MCF 10A (cell line): ENCODE measurements at regions not wholly inside any gene's neighbourhood (a gene's known extent, or its start where the extent isn't known, plus 50 kb on each side); places are given as distances from the start of the nearest gene placed in this dataset.

ENCODE experiments used
- BruUV-seq: library from RNA; stranded (reverse); fragments of 400-500 nt; replicated peaks from 2 replicates; lab custom pipeline; 2021; lab: Mats Ljungman, UMichigan
- CTCF ChIA-PET: fragments of 300-600 bp; sonication (Branson Sonifier 250); formaldehyde crosslinking; extraction: SDS; loops from one replicate; lab custom pipeline; 2021; ENCODE audit warnings: antibody characterized with exemption, inconsistent platforms; lab: Yijun Ruan, JAX
- POLR2A ChIA-PET: fragments of 300-600, 350-650 bp; sonication (Branson Sonifier 250); formaldehyde crosslinking; extraction: SDS; loops from one replicate; lab custom pipeline; 2020; ENCODE audit warnings: antibody characterized with exemption, inconsistent platforms; lab: Yijun Ruan, JAX
- DNase-seq: peaks from one replicate; pipeline ENCODE4 v3.0.0-alpha.2; 2018; ENCODE audit not compliant: unreplicated experiment
- H3K27ac Mint-ChIP-seq: one replicate; pipeline ENCODE4 v1.8.0; 2022; ENCODE audit warnings: mild to moderate bottlenecking, low read depth, mixed read lengths; ENCODE audit not compliant: unreplicated experiment
- H3K27me3 Mint-ChIP-seq: one replicate; pipeline ENCODE4 v1.8.0; 2022; ENCODE audit warnings: mixed read lengths; ENCODE audit not compliant: insufficient read depth, unreplicated experiment
- H3K36me3 Mint-ChIP-seq: one replicate; pipeline ENCODE4 v1.8.0; 2022; ENCODE audit warnings: mild to moderate bottlenecking, moderate library complexity, mixed read lengths; ENCODE audit not compliant: insufficient read depth, unreplicated experiment
- H3K4me1 Mint-ChIP-seq: one replicate; pipeline ENCODE4 v1.8.0; 2022; ENCODE audit warnings: mixed read lengths; ENCODE audit not compliant: insufficient read depth, unreplicated experiment
- H3K4me3 Mint-ChIP-seq: one replicate; pipeline ENCODE4 v1.8.0; 2022; ENCODE audit warnings: mild to moderate bottlenecking, moderate library complexity, mixed read lengths; ENCODE audit not compliant: unreplicated experiment
- H3K9me3 Mint-ChIP-seq: one replicate; pipeline ENCODE4 v1.8.0; 2022; ENCODE audit warnings: mixed read lengths; ENCODE audit not compliant: unreplicated experiment
- intact Hi-C: fragments of 100-400 bp; cut with micrococcal nuclease; formaldehyde crosslinking; loops from 2 replicates; pipeline ENCODE4 v1.14.1; 2022
- TF ChIP-seq, protein P1 (sequence below): fragments of 200-600 bp; IDR thresholded peaks from one replicate; pipeline ENCODE4 v1.8.0; 2022; ENCODE audit warnings: antibody characterized with exemption, mild to moderate bottlenecking; ENCODE audit not compliant: unreplicated experiment

DNA sequence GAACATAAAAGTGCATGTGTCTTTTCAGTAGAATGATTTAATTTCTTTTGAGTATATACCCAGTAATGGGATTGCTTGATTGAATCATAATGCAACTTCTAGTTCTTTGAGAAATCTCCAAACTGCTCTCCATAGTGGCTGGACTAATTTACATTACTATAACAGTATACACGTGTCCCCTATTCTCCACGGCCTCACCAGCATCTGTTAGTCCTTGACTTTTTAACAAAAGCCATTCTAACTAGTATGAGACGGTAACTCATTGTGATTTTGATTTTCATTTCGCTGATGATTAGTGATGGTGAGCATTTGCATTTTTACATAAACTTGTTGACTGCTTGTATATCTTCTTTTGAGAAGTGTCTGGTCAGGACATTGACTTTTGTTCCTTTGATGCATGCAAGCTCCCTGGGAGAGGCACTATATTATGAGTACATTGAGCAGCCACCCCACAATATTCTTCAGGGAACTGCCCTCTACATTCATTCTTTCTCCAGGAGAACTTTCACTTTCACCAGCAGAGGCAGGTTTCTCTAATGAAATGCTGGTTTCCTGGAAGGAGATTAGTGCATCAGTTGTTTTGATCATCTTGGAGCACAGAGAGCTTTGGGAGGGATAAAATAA is 51.9 kb upstream of the LPGAT1 start:
- Mint-ChIP-seq H3K27ac (no peak overlapping the region), H3K4me1 (peaks cover 7% of the 10 kb centered on the region), H3K4me3 (no peak overlapping the region), H3K9me3 (peaks cover 13% of the 10 kb centered on the region), H3K27me3 (no peaks in the 10 kb centered on the region), H3K36me3 (no peaks in the 10 kb centered on the region)
- no TSS peak for BruUV-seq
- ChIA-PET POLR2A (no interaction called here), CTCF (interaction anchor here (0.5 to 1.3 kb wide), 5 partner anchors 20 to 612 kb away, joined by 3 to 4 read pairs (median 3); no protein-coding TSS in a partner anchor)
- TF ChIP-seq, protein P1, sequence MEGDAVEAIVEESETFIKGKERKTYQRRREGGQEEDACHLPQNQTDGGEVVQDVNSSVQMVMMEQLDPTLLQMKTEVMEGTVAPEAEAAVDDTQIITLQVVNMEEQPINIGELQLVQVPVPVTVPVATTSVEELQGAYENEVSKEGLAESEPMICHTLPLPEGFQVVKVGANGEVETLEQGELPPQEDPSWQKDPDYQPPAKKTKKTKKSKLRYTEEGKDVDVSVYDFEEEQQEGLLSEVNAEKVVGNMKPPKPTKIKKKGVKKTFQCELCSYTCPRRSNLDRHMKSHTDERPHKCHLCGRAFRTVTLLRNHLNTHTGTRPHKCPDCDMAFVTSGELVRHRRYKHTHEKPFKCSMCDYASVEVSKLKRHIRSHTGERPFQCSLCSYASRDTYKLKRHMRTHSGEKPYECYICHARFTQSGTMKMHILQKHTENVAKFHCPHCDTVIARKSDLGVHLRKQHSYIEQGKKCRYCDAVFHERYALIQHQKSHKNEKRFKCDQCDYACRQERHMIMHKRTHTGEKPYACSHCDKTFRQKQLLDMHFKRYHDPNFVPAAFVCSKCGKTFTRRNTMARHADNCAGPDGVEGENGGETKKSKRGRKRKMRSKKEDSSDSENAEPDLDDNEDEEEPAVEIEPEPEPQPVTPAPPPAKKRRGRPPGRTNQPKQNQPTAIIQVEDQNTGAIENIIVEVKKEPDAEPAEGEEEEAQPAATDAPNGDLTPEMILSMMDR = no peak
- no peak for DNase-seq
- intact Hi-C loops = no loop called here
